HPDE6-E6E7 (cell line): ENCODE measurements at regions not wholly inside any gene's neighbourhood (a gene's known extent, or its start where the extent isn't known, plus 50 kb on each side); places are given as distances from the start of the nearest gene placed in this dataset.
"Not testable (repeated sequence)": the region's sequence is repeated elsewhere in the genome, so short reads cannot be mapped to it uniquely, and the experiment has no call there.

ENCODE experiments used
- DNase-seq: peaks from one replicate; pipeline ENCODE4 v3.0.0; 2011; ENCODE audit warnings: missing footprints; ENCODE audit errors: extremely low spot score

- no peak for DNase-seq
Measured at GRCh38 chr17:5864741-5865657, 205.2 kb upstream of the WSCD1 start.

GRCh38 chr17:5866978-5867377 is 203.2 kb upstream of the WSCD1 start:
- no peak for DNase-seq

- DNase-seq = no peak
Measured at GRCh38 chr17:5869041-5869745, 201.0 kb upstream of the WSCD1 start.

GRCh38 chr17:5870231-5870953 is 199.8 kb upstream of the WSCD1 start:
- DNase-seq = no peak

- DNase-seq = no peak
Measured at GRCh38 chr17:5871666-5872065, 198.5 kb upstream of the WSCD1 start.

GRCh38 chr17:5872831-5873230 is 197.3 kb upstream of the WSCD1 start:
- DNase-seq = no peak

GRCh38 chr17:5873781-5874180 is 196.4 kb upstream of the WSCD1 start:
- DNase-seq = no peak

GRCh38 chr17:5874486-5874885 is 195.7 kb upstream of the WSCD1 start:
- no peak for DNase-seq

- no peak for DNase-seq
Measured at GRCh38 chr17:5877366-5877765, 192.8 kb upstream of the WSCD1 start.

GRCh38 chr17:5877948-5878347 is 192.2 kb upstream of the WSCD1 start:
- no peak for DNase-seq

GRCh38 chr17:5881849-5882248 is 188.3 kb upstream of the WSCD1 start:
- no peak for DNase-seq

GRCh38 chr17:5883775-5884665 is 186.2 kb upstream of the WSCD1 start:
- no peak for DNase-seq

GRCh38 chr17:5885336-5885735 is 184.8 kb upstream of the WSCD1 start:
- DNase-seq = no peak

- DNase-seq = no peak
Measured at GRCh38 chr17:5888811-5889210, 181.4 kb upstream of the WSCD1 start.

- DNase-seq = no peak
Measured at GRCh38 chr17:5892921-5893675, 177.1 kb upstream of the WSCD1 start.

- DNase-seq = no peak
Measured at GRCh38 chr17:5893741-5894140, 176.4 kb upstream of the WSCD1 start.

GRCh38 chr17:5895276-5895675 is 174.9 kb upstream of the WSCD1 start:
- DNase-seq = no peak

- no peak for DNase-seq
Measured at GRCh38 chr17:5896215-5896614, 174.0 kb upstream of the WSCD1 start.

GRCh38 chr17:5897275-5897911 is 172.8 kb upstream of the WSCD1 start:
- no peak for DNase-seq

- not testable (repeated sequence) for DNase-seq
Measured at GRCh38 chr17:5897981-5898380, 172.2 kb upstream of the WSCD1 start.
